CD8-positive, alpha-beta memory T cell (primary cell): ENCODE measurements at regions not wholly inside any gene's neighbourhood (a gene's known extent, or its start where the extent isn't known, plus 50 kb on each side); places are given as distances from the start of the nearest gene placed in this dataset.
"Not testable (repeated sequence)": the region's sequence is repeated elsewhere in the genome, so short reads cannot be mapped to it uniquely, and the experiment has no call there.

Experiments used
- CTCF ChIA-PET: fragments of 350-600 bp; sonication (Branson Sonifier 250); formaldehyde crosslinking; loops from one replicate; lab custom pipeline; 2021; ENCODE audit warnings: antibody characterized with exemption; lab: Charles Lee
- POLR2A ChIA-PET: fragments of 350-600 bp; sonication (Branson Sonifier 250); formaldehyde crosslinking; loops from one replicate; lab custom pipeline; 2021; ENCODE audit warnings: antibody characterized with exemption; lab: Charles Lee
- DNase-seq, 5 donors: peaks; one replicate each; pipeline versions ENCODE4 v3.0.0 to v3.0.0-alpha.2; 2020 to 2022; ENCODE audit warnings: mixed read lengths in 1 of 5
- H3K27ac ChIP-seq: one replicate; pipeline ENCODE4 v1.7.0; 2013; ENCODE audit warnings: low read depth, mild to moderate bottlenecking, low read length, moderate library complexity
- H3K27me3 ChIP-seq: 2 replicates; pipeline ENCODE4 v1.7.0; 2013; ENCODE audit warnings: low read length, mild to moderate bottlenecking; ENCODE audit not compliant: insufficient read depth, poor library complexity, severe bottlenecking
- H3K36me3 ChIP-seq: 2 replicates; pipeline ENCODE4 v1.7.0; 2013; ENCODE audit warnings: mild to moderate bottlenecking, low read length, moderate library complexity; ENCODE audit not compliant: insufficient read depth
- H3K4me1 ChIP-seq: 2 replicates; pipeline ENCODE4 v1.7.0; 2013; ENCODE audit warnings: mild to moderate bottlenecking, low read length, moderate library complexity; ENCODE audit not compliant: insufficient read depth
- H3K4me3 ChIP-seq: 2 replicates; pipeline ENCODE4 v1.7.0; 2013; ENCODE audit warnings: mild to moderate bottlenecking, low read length
- H3K9me3 ChIP-seq: 2 replicates; pipeline ENCODE4 v1.7.0; 2013; ENCODE audit warnings: mild to moderate bottlenecking, low read length
- H3K27ac Mint-ChIP-seq, 8 donors: one replicate each; pipeline ENCODE4 v1.8.0; 2020 to 2021; ENCODE audit warnings: mixed read lengths in 8 of 8, mild to moderate bottlenecking in 6 of 8, inconsistent platforms in 3 of 8, moderate library complexity in 3 of 8
- H3K27me3 Mint-ChIP-seq, 2 donors: one replicate each; pipeline ENCODE4 v1.8.0; 2020 to 2021; ENCODE audit warnings: mixed read lengths in 2 of 2, mild to moderate bottlenecking in 1 of 2, moderate library complexity in 1 of 2
- H3K36me3 Mint-ChIP-seq, 3 donors: one replicate each; pipeline ENCODE4 v1.8.0; 2020 to 2021; ENCODE audit warnings: mixed read lengths in 3 of 3, inconsistent platforms in 1 of 3, mild to moderate bottlenecking in 1 of 3
- H3K4me1 Mint-ChIP-seq, 3 donors: one replicate each; pipeline ENCODE4 v1.8.0; 2020 to 2021; ENCODE audit warnings: mixed read lengths in 3 of 3, inconsistent platforms in 1 of 3, mild to moderate bottlenecking in 1 of 3
- H3K4me3 Mint-ChIP-seq, 7 donors: one replicate each; pipeline ENCODE4 v1.8.0; 2020 to 2021; ENCODE audit warnings: mixed read lengths in 7 of 7, mild to moderate bottlenecking in 6 of 7, moderate library complexity in 4 of 7, inconsistent platforms in 2 of 7
- H3K9me3 Mint-ChIP-seq, 5 donors: one replicate each; pipeline ENCODE4 v1.8.0; 2020 to 2022; ENCODE audit warnings: mixed read lengths in 5 of 5, mild to moderate bottlenecking in 3 of 5, moderate library complexity in 2 of 5, inconsistent platforms in 1 of 5

GRCh38 chr1:146701320-146701719, 236.8 kb upstream of the NBPF12 start:
- H3K36me3 Mint-ChIP-seq, CTCF ChIA-PET, POLR2A ChIA-PET, H3K4me1 Mint-ChIP-seq, H3K4me1 ChIP-seq, H3K4me3 Mint-ChIP-seq, H3K27me3 Mint-ChIP-seq, H3K9me3 Mint-ChIP-seq, DNase-seq, H3K27me3 ChIP-seq, H3K4me3 ChIP-seq, H3K27ac Mint-ChIP-seq, H3K9me3 ChIP-seq, H3K27ac ChIP-seq, H3K36me3 ChIP-seq: not testable (repeated sequence)

DNA sequence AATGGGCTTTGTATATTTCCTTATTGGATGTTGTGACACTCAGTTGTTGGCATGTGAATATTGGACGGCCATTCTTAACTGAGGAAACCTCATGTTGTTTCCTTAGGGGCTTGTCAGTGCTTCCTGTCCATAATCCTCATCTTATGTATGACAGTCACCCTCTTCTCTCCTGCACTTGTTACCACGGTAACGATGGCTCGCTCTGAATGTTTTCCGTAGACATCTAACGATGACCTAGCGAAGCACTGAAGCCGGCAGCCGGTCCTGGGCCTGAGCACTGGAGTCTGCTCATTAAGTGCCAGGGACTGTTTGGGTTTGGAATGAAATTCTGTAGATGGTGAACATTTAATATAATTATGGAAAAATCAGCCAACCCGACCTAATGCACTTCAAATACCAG, 242.7 kb upstream of the NBPF12 start:
- CTCF ChIA-PET, H3K4me1 ChIP-seq, H3K4me3 Mint-ChIP-seq, H3K36me3 Mint-ChIP-seq, DNase-seq, H3K27me3 ChIP-seq, H3K27ac Mint-ChIP-seq, H3K27ac ChIP-seq, H3K27me3 Mint-ChIP-seq, H3K4me1 Mint-ChIP-seq, POLR2A ChIA-PET, H3K36me3 ChIP-seq, H3K9me3 Mint-ChIP-seq, H3K4me3 ChIP-seq, H3K9me3 ChIP-seq: not testable (repeated sequence)

DNA sequence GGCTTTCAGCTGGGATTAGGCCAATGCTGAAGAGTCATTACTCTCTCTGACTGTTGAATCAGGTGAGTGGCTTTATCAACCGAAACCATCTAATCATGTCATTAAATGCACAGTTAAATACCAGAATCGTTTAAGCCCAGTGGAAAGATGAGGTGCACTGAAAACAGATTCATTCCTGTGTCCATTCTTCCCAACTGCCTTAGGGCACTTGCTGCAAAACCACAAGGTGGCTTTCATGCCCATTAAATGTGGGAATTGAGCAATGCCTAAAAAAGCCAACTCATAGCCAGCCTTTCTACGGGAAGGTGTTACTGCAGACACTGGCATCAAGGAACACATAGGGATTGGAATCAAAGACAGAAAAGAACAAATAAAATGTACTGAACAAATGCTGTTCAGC, 246.3 kb upstream of the NBPF12 start:
- H3K9me3 Mint-ChIP-seq, CTCF ChIA-PET, H3K27ac Mint-ChIP-seq, H3K36me3 ChIP-seq, H3K4me1 ChIP-seq, H3K4me3 ChIP-seq, H3K27me3 ChIP-seq, H3K4me1 Mint-ChIP-seq, POLR2A ChIA-PET, H3K9me3 ChIP-seq, H3K27me3 Mint-ChIP-seq, H3K27ac ChIP-seq, H3K36me3 Mint-ChIP-seq, DNase-seq, H3K4me3 Mint-ChIP-seq: not testable (repeated sequence)

DNA sequence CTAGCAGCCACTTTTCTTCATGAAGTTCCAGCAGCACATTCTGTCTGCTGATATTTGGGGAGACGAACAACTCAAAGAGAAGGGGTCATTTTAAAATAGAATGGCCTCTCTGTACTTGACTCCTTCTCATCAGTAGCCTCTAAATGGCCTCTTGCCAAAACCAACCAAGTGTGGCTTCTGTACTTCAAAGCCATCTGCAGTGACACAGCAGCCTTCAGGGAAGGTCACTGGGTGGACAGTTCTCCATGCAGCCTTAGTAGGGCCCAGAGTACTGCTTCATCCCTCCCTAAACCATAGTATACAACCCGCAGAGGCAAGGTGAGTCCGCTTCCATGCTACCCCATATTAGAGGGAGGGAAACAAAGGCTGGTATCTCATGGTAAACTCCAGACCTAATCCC, 249.2 kb upstream of the NBPF12 start:
- H3K36me3 ChIP-seq, POLR2A ChIA-PET, CTCF ChIA-PET, H3K36me3 Mint-ChIP-seq, H3K9me3 ChIP-seq, H3K4me3 ChIP-seq, H3K4me1 ChIP-seq, H3K4me3 Mint-ChIP-seq, H3K27ac ChIP-seq, H3K27me3 ChIP-seq, H3K27ac Mint-ChIP-seq, DNase-seq, H3K27me3 Mint-ChIP-seq, H3K9me3 Mint-ChIP-seq, H3K4me1 Mint-ChIP-seq: not testable (repeated sequence)

DNA sequence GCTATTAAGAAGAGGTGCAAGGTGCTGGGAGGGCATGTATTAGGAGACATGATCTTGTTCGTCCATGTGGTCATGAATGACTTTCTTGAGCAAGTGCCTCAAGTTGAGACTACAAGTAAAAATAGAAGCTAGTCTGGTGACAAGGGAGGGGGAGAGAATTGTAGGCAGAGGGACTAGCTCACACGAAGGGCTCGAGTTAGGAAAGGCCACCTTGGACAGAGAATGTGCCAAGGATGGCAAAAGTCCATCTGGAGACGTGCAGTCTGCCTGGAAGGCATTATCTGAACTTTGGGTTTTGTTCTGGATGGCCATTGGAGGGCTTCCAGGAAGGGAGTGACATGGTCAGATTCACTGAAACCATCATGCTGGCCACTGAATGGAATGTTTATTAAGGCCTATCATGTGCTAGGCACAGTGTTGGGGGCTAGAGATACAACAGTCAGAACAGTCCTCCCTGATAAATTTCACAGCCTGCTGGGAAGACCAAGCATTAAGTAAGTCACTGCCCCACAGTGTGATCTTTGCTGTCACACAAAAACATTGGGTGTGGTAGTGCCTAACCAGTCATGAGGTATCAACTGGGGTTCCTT, 251.3 kb upstream of the NBPF12 start:
- H3K27me3 ChIP-seq, H3K27ac Mint-ChIP-seq, CTCF ChIA-PET, H3K27ac ChIP-seq, H3K9me3 Mint-ChIP-seq, H3K27me3 Mint-ChIP-seq, H3K4me1 ChIP-seq, H3K36me3 ChIP-seq, POLR2A ChIA-PET, DNase-seq, H3K4me1 Mint-ChIP-seq, H3K9me3 ChIP-seq, H3K4me3 Mint-ChIP-seq, H3K4me3 ChIP-seq, H3K36me3 Mint-ChIP-seq: not testable (repeated sequence)

DNA sequence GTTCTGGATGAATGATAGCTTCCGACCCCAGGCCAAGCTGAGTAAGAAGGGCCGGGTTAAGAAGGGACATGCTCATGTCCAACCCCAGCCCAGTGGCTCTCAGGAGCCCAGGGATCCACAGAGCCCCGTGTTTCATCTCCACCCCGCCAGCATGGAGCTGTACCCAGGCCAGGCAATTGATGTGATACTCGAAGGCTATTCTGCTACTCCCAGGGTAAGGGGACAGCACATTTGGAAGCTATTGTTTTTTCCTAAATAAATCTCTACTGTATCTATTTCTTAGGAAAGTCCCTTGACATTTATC, 255.0 kb upstream of the NBPF12 start:
- H3K27me3 ChIP-seq, CTCF ChIA-PET, H3K36me3 Mint-ChIP-seq, H3K27ac ChIP-seq, H3K4me3 Mint-ChIP-seq, H3K9me3 ChIP-seq, H3K27me3 Mint-ChIP-seq, H3K36me3 ChIP-seq, H3K27ac Mint-ChIP-seq, DNase-seq, H3K9me3 Mint-ChIP-seq, POLR2A ChIA-PET, H3K4me1 Mint-ChIP-seq, H3K4me1 ChIP-seq, H3K4me3 ChIP-seq: not testable (repeated sequence)

DNA sequence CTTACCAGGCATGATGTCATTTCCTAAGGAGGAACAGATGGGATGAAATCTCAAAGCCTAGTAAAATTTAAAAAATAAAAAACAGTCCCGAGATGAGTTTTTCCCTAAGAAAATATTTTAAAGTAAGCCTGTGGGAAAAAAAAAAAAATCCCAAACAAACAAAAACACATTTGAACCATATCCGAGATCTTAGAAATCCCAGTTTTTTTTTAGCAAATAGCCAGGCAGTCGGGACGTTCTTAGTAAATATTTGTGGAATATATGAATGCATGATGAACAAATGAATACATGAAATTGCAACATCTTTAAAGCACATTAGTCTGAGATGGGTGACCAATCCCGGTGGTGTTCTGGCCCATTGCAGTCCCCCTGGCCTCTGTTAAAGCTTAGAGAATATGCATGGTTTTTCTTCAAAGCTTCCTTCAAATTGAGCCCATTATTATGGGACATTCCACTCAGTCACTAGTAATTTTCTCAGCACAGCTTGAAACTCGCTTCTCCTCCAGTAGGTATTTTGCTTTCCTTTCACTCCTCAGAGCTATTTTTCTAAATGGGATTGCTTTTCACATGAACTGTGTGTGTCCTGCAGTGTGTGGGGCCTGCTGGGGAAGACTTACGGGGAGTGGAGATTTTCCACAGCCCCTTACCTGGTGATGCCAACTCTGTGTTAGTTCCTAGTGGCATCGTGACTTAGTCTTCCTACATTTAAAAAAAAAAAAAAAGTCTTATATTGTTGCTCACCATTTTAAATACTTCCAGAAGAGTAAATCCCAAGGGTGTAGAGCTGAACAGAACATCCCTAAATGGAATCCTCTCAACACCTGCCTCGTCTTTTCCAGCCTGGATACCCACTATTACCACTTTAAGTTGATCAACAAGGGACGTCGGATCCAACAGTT, 255.6 kb upstream of the NBPF12 start:
- H3K4me3 ChIP-seq, H3K36me3 ChIP-seq, H3K27me3 ChIP-seq, H3K27ac ChIP-seq, POLR2A ChIA-PET, H3K4me1 ChIP-seq, H3K27ac Mint-ChIP-seq, H3K36me3 Mint-ChIP-seq, H3K9me3 Mint-ChIP-seq, CTCF ChIA-PET, H3K4me3 Mint-ChIP-seq, H3K4me1 Mint-ChIP-seq, H3K27me3 Mint-ChIP-seq, DNase-seq, H3K9me3 ChIP-seq: not testable (repeated sequence)

- H3K4me1 Mint-ChIP-seq, CTCF ChIA-PET, H3K36me3 Mint-ChIP-seq, H3K4me1 ChIP-seq, DNase-seq, H3K4me3 ChIP-seq, H3K27ac Mint-ChIP-seq, H3K36me3 ChIP-seq, H3K4me3 Mint-ChIP-seq, H3K9me3 Mint-ChIP-seq, H3K9me3 ChIP-seq, H3K27me3 ChIP-seq, H3K27ac ChIP-seq, POLR2A ChIA-PET, H3K27me3 Mint-ChIP-seq: not testable (repeated sequence)
Observed at GRCh38 chr1:146673729-146674299, 264.3 kb upstream of the NBPF12 start.
